ENCODE measurements at regions not wholly inside any gene's neighbourhood (a gene's known extent, or its start where the extent isn't known, plus 50 kb on each side); places are given as distances from the start of the nearest gene placed in this dataset.

GRCh38 chr18:28651298-28651697 lies 474.4 kb upstream of the CDH2 start:
- Histone ChIP-seq H3K4me3 (ENCODE audit: low read depth, low read length) (no peak overlapping the region), H3K27ac (ENCODE audit: insufficient read depth, low read length, poor library complexity, severe bottlenecking) (no peak overlapping the region), H3K36me3 (ENCODE audit: control insufficient read depth, insufficient read depth, low read length) (no peaks in the 10 kb centered on the region), H3K9me3 (ENCODE audit: control insufficient read depth in 2 of 2, low read length in 2 of 2) (peaks cover 5 to 6% of the 10 kb centered on the region in 2 experiments), H3K4me1 (ENCODE audit: control insufficient read depth, insufficient read depth, low read length, poor library complexity, severe bottlenecking) (no peaks in the 10 kb centered on the region), H3K27me3 (ENCODE audit: control insufficient read depth, insufficient read depth, low read length) (no peaks in the 10 kb centered on the region)
- Mint-ChIP-seq H3K4me3 (no peak overlapping the region), H3K4me1 (no peaks in the 10 kb centered on the region), H3K36me3 (no peaks in the 10 kb centered on the region), H3K27me3 (no peaks in the 10 kb centered on the region), H3K27ac (no peak overlapping the region), H3K9me3 (peaks cover 6 to 37% (median 12%) of the 10 kb centered on the region in 7 donors)
- DNase-seq (no peak), ATAC-seq (ENCODE audit: low read depth in 2 of 2) (no peak)

GRCh38 chr18:28650860-28651259 lies 473.9 kb upstream of the CDH2 start:
- no peaks in the 10 kb centered on the region for H3K36me3 ChIP-seq (ENCODE audit: control insufficient read depth, insufficient read depth, low read length)
- H3K27ac ChIP-seq (ENCODE audit: insufficient read depth, low read length, poor library complexity, severe bottlenecking) = no peak overlapping the region
- Mint-ChIP-seq H3K27me3 (no peaks in the 10 kb centered on the region), H3K9me3 (peaks cover 6 to 37% (median 12%) of the 10 kb centered on the region in 7 donors), H3K4me3 (no peak overlapping the region), H3K4me1 (no peaks in the 10 kb centered on the region), H3K27ac (no peak overlapping the region), H3K36me3 (no peaks in the 10 kb centered on the region)
- peaks cover 5 to 6% of the 10 kb centered on the region in 2 experiments for H3K9me3 ChIP-seq (ENCODE audit: control insufficient read depth in 2 of 2, low read length in 2 of 2)
- no peaks in the 10 kb centered on the region for H3K27me3 ChIP-seq (ENCODE audit: control insufficient read depth, insufficient read depth, low read length)
- H3K4me1 ChIP-seq (ENCODE audit: control insufficient read depth, insufficient read depth, low read length, poor library complexity, severe bottlenecking) = no peaks in the 10 kb centered on the region
- no peak overlapping the region for H3K4me3 ChIP-seq (ENCODE audit: low read depth, low read length)
- ATAC-seq (ENCODE audit: low read depth in 2 of 2) (no peak), DNase-seq (no peak)

- no peak overlapping the region for H3K27ac ChIP-seq (ENCODE audit: insufficient read depth, low read length, poor library complexity, severe bottlenecking)
- H3K9me3 ChIP-seq (ENCODE audit: control insufficient read depth in 2 of 2, low read length in 2 of 2) = peaks cover 5 to 6% of the 10 kb centered on the region in 2 experiments
- no peaks in the 10 kb centered on the region for H3K4me1 Mint-ChIP-seq
- H3K4me1 ChIP-seq (ENCODE audit: control insufficient read depth, insufficient read depth, low read length, poor library complexity, severe bottlenecking) = no peaks in the 10 kb centered on the region
- ATAC-seq (ENCODE audit: low read depth in 2 of 2) (no peak), DNase-seq (no peak)
- H3K36me3 Mint-ChIP-seq = no peaks in the 10 kb centered on the region
- H3K27me3 Mint-ChIP-seq = no peaks in the 10 kb centered on the region
- H3K4me3 Mint-ChIP-seq = no peak overlapping the region
- H3K27ac Mint-ChIP-seq = no peak overlapping the region
- no peaks in the 10 kb centered on the region for H3K27me3 ChIP-seq (ENCODE audit: control insufficient read depth, insufficient read depth, low read length)
- peaks cover 5 to 38% (median 9%) of the 10 kb centered on the region in 7 donors for H3K9me3 Mint-ChIP-seq
- H3K4me3 ChIP-seq (ENCODE audit: low read depth, low read length) = no peak overlapping the region
- no peaks in the 10 kb centered on the region for H3K36me3 ChIP-seq (ENCODE audit: control insufficient read depth, insufficient read depth, low read length)
Measured at GRCh38 chr18:28647961-28648360, 471.0 kb upstream of the CDH2 start.

GRCh38 chr18:28637897-28638296 lies 461.0 kb upstream of the CDH2 start:
- Mint-ChIP-seq H3K9me3 (peaks cover 5 to 63% (median 16%) of the 10 kb centered on the region in 7 donors), H3K4me3 (no peak overlapping the region), H3K36me3 (no peaks in the 10 kb centered on the region), H3K27me3 (no peaks in the 10 kb centered on the region), H3K27ac (no peak overlapping the region), H3K4me1 (no peaks in the 10 kb centered on the region)
- DNase-seq (no peak), ATAC-seq (ENCODE audit: low read depth in 2 of 2) (no peak)
- H3K36me3 ChIP-seq (ENCODE audit: control insufficient read depth, insufficient read depth, low read length) = no peaks in the 10 kb centered on the region
- H3K4me1 ChIP-seq (ENCODE audit: control insufficient read depth, insufficient read depth, low read length, poor library complexity, severe bottlenecking) = no peaks in the 10 kb centered on the region
- H3K9me3 ChIP-seq (ENCODE audit: control insufficient read depth in 2 of 2, low read length in 2 of 2) = peaks cover 6 to 10% of the 10 kb centered on the region in 2 experiments
- H3K4me3 ChIP-seq (ENCODE audit: low read depth, low read length) = no peak overlapping the region
- no peaks in the 10 kb centered on the region for H3K27me3 ChIP-seq (ENCODE audit: control insufficient read depth, insufficient read depth, low read length)
- no peak overlapping the region for H3K27ac ChIP-seq (ENCODE audit: insufficient read depth, low read length, poor library complexity, severe bottlenecking)

- H3K9me3 ChIP-seq (ENCODE audit: control insufficient read depth in 2 of 2, low read length in 2 of 2) = peaks cover 2 to 6% of the 10 kb centered on the region in 2 experiments
- H3K27me3 Mint-ChIP-seq = no peaks in the 10 kb centered on the region
- H3K36me3 Mint-ChIP-seq = no peaks in the 10 kb centered on the region
- H3K4me3 ChIP-seq (ENCODE audit: low read depth, low read length) = no peak overlapping the region
- H3K27me3 ChIP-seq (ENCODE audit: control insufficient read depth, insufficient read depth, low read length) = no peaks in the 10 kb centered on the region
- ATAC-seq (ENCODE audit: low read depth in 2 of 2) = no peak
- no peak overlapping the region for H3K27ac Mint-ChIP-seq
- no peaks in the 10 kb centered on the region for H3K36me3 ChIP-seq (ENCODE audit: control insufficient read depth, insufficient read depth, low read length)
- peaks cover 4 to 69% (median 13%) of the 10 kb centered on the region in 7 donors for H3K9me3 Mint-ChIP-seq
- no peak overlapping the region for H3K4me3 Mint-ChIP-seq
- H3K27ac ChIP-seq (ENCODE audit: insufficient read depth, low read length, poor library complexity, severe bottlenecking) = no peak overlapping the region
- no peaks in the 10 kb centered on the region for H3K4me1 Mint-ChIP-seq
- DNase-seq = no peak
- no peaks in the 10 kb centered on the region for H3K4me1 ChIP-seq (ENCODE audit: control insufficient read depth, insufficient read depth, low read length, poor library complexity, severe bottlenecking)
Measured at GRCh38 chr18:28635530-28635929, 458.6 kb upstream of the CDH2 start.

GRCh38 chr18:28626756-28627155 lies 449.8 kb upstream of the CDH2 start:
- Mint-ChIP-seq H3K9me3 (peaks cover 3 to 16% (median 7%) of the 10 kb centered on the region in 7 donors), H3K27ac (no peak overlapping the region), H3K4me1 (no peaks in the 10 kb centered on the region), H3K36me3 (no peaks in the 10 kb centered on the region), H3K4me3 (no peak overlapping the region), H3K27me3 (no peaks in the 10 kb centered on the region)
- H3K36me3 ChIP-seq (ENCODE audit: control insufficient read depth, insufficient read depth, low read length) = no peaks in the 10 kb centered on the region
- H3K27ac ChIP-seq (ENCODE audit: insufficient read depth, low read length, poor library complexity, severe bottlenecking) = no peak overlapping the region
- no peak overlapping the region for H3K4me3 ChIP-seq (ENCODE audit: low read depth, low read length)
- no peaks in the 10 kb centered on the region for H3K4me1 ChIP-seq (ENCODE audit: control insufficient read depth, insufficient read depth, low read length, poor library complexity, severe bottlenecking)
- no peaks in the 10 kb centered on the region for H3K9me3 ChIP-seq (ENCODE audit: control insufficient read depth in 2 of 2, low read length in 2 of 2)
- no peak for ATAC-seq (ENCODE audit: low read depth in 2 of 2)
- H3K27me3 ChIP-seq (ENCODE audit: control insufficient read depth, insufficient read depth, low read length) = no peaks in the 10 kb centered on the region
- DNase-seq = no peak

- Mint-ChIP-seq H3K4me1 (no peaks in the 10 kb centered on the region), H3K4me3 (no peak overlapping the region), H3K9me3 (peaks cover 2 to 29% (median 11%) of the 10 kb centered on the region in 7 donors), H3K27ac (no peak overlapping the region), H3K36me3 (no peaks in the 10 kb centered on the region), H3K27me3 (no peaks in the 10 kb centered on the region)
- Histone ChIP-seq H3K36me3 (ENCODE audit: control insufficient read depth, insufficient read depth, low read length) (no peaks in the 10 kb centered on the region), H3K9me3 (ENCODE audit: control insufficient read depth in 2 of 2, low read length in 2 of 2) (peaks cover 4 to 7% of the 10 kb centered on the region in 2 experiments), H3K27ac (ENCODE audit: insufficient read depth, low read length, poor library complexity, severe bottlenecking) (no peak overlapping the region), H3K4me1 (ENCODE audit: control insufficient read depth, insufficient read depth, low read length, poor library complexity, severe bottlenecking) (no peaks in the 10 kb centered on the region), H3K4me3 (ENCODE audit: low read depth, low read length) (no peak overlapping the region), H3K27me3 (ENCODE audit: control insufficient read depth, insufficient read depth, low read length) (no peaks in the 10 kb centered on the region)
- DNase-seq (no peak), ATAC-seq (ENCODE audit: low read depth in 2 of 2) (no peak)
Measured at GRCh38 chr18:28607991-28608390, 431.1 kb upstream of the CDH2 start.

- no peak overlapping the region for H3K27ac ChIP-seq (ENCODE audit: insufficient read depth, low read length, poor library complexity, severe bottlenecking)
- no peaks in the 10 kb centered on the region for H3K36me3 Mint-ChIP-seq
- H3K27ac Mint-ChIP-seq = no peak overlapping the region
- no peaks in the 10 kb centered on the region for H3K36me3 ChIP-seq (ENCODE audit: control insufficient read depth, insufficient read depth, low read length)
- no peak overlapping the region for H3K4me3 Mint-ChIP-seq
- no peak for DNase-seq
- peaks cover 4 to 10% of the 10 kb centered on the region in 2 experiments for H3K9me3 ChIP-seq (ENCODE audit: control insufficient read depth in 2 of 2, low read length in 2 of 2)
- H3K9me3 Mint-ChIP-seq = peaks cover 2 to 27% (median 11%) of the 10 kb centered on the region in 7 donors
- no peak for ATAC-seq (ENCODE audit: low read depth in 2 of 2)
- H3K27me3 ChIP-seq (ENCODE audit: control insufficient read depth, insufficient read depth, low read length) = no peaks in the 10 kb centered on the region
- no peak overlapping the region for H3K4me3 ChIP-seq (ENCODE audit: low read depth, low read length)
- H3K4me1 Mint-ChIP-seq = no peaks in the 10 kb centered on the region
- H3K4me1 ChIP-seq (ENCODE audit: control insufficient read depth, insufficient read depth, low read length, poor library complexity, severe bottlenecking) = no peaks in the 10 kb centered on the region
- H3K27me3 Mint-ChIP-seq = no peaks in the 10 kb centered on the region
Measured at GRCh38 chr18:28606686-28607085, 429.8 kb upstream of the CDH2 start.

All from CD4-positive, CD25-positive, alpha-beta regulatory T cell (primary cell).